ENCODE measurements at regions not wholly inside any gene's neighbourhood (a gene's known extent, or its start where the extent isn't known, plus 50 kb on each side); places are given as distances from the start of the nearest gene placed in this dataset.

GRCh38 chr21:35948982-35949381 lies 111.3 kb downstream of the SETD4 start:
- TF ChIP-seq ZNF274 (IDR thresholded peaks at IDR 0.05; ENCODE audit: low read length) (no peak), ZNF274 (tag by site-specific recombination; IDR thresholded peaks at IDR 0.05; ENCODE audit: borderline replicate concordance) (no peak), ZNF362 (tag by site-specific recombination; IDR thresholded peaks at IDR 0.05) (no peak), CTCF (tag by site-specific recombination; IDR thresholded peaks at IDR 0.05) (no peak), ZNF571 (tag by site-specific recombination; IDR thresholded peaks at IDR 0.05) (no peak), ZSCAN5A (tag by site-specific recombination; IDR thresholded peaks at IDR 0.05) (no peak), ZNF302 (tag by site-specific recombination; IDR thresholded peaks at IDR 0.05; ENCODE audit: low read depth) (no peak), ZNF830 (tag by site-specific recombination; IDR thresholded peaks at IDR 0.05; ENCODE audit: low read depth) (no peak), ZNF449 (tag by site-specific recombination; IDR thresholded peaks at IDR 0.05) (no peak), ZNF155 (tag by site-specific recombination; IDR thresholded peaks at IDR 0.05) (no peak), ZNF175 (tag by site-specific recombination; IDR thresholded peaks at IDR 0.05) (no peak), TCF7L2 (IDR thresholded peaks at IDR 0.05; ENCODE audit: borderline replicate concordance, low read depth, low read length) (no peak), BCL11A (tag by site-specific recombination; IDR thresholded peaks at IDR 0.05; ENCODE audit: low read depth) (no peak), RBAK (tag by site-specific recombination; IDR thresholded peaks at IDR 0.05) (no peak)

Measured in HEK293 (cell line).